ENCODE measurements at regions not wholly inside any gene's neighbourhood (a gene's known extent, or its start where the extent isn't known, plus 50 kb on each side); places are given as distances from the start of the nearest gene placed in this dataset.

GRCh38 chr11:22536071-22536470 is 89.6 kb downstream of the FANCF start (continued):
- no peak for TF ChIP-seq RBBP5 (IDR thresholded peaks at IDR 0.05; ENCODE audit: borderline replicate concordance, low read depth, low read length)
- TF ChIP-seq TAF7 (optimal IDR thresholded peaks at IDR 0.05; ENCODE audit: borderline replicate concordance, low read depth, low read length), result no peak

Data from H1 (cell line).